CD4-positive, CD25-positive, alpha-beta regulatory T cell (primary cell): ENCODE measurements at regions not wholly inside any gene's neighbourhood (a gene's known extent, or its start where the extent isn't known, plus 50 kb on each side); places are given as distances from the start of the nearest gene placed in this dataset.
"Not testable (repeated sequence)": the region's sequence is repeated elsewhere in the genome, so short reads cannot be mapped to it uniquely, and the experiment has no call there.

Source experiments
- ATAC-seq, 2 donors: fragments of 150-1000 bp; cut with Tn5 transposase; one replicate each; pipeline ENCODE4 v1.10.0; 2021; ENCODE audit warnings: low read depth in 2 of 2, moderate number of reproducible peaks in 2 of 2, moderate library complexity in 1 of 2
- DNase-seq, 3 donors: peaks; one replicate each; pipeline versions ENCODE4 v3.0.0 to v3.0.0-alpha.2; 2012 to 2022; ENCODE audit warnings: mixed read lengths in 1 of 3
- H3K27ac ChIP-seq: one replicate; pipeline ENCODE4 v1.7.0; 2013; ENCODE audit warnings: mild to moderate bottlenecking, low read length; ENCODE audit not compliant: insufficient read depth, poor library complexity, severe bottlenecking
- H3K27me3 ChIP-seq: one replicate; pipeline ENCODE4 v1.7.0; 2013; ENCODE audit warnings: low read length; ENCODE audit not compliant: control insufficient read depth, insufficient read depth
- H3K36me3 ChIP-seq: one replicate; pipeline ENCODE4 v1.7.0; 2013; ENCODE audit warnings: mild to moderate bottlenecking, low read length, moderate library complexity; ENCODE audit not compliant: control insufficient read depth, insufficient read depth
- H3K4me1 ChIP-seq: 2 replicates; pipeline ENCODE4 v1.7.0; 2013; ENCODE audit warnings: mild to moderate bottlenecking, low read length; ENCODE audit not compliant: insufficient read depth, control insufficient read depth, poor library complexity, severe bottlenecking
- H3K4me3 ChIP-seq: one replicate; pipeline ENCODE4 v1.7.0; 2013; ENCODE audit warnings: low read depth, mild to moderate bottlenecking, low read length, moderate library complexity
- H3K9me3 ChIP-seq, 2 experiments: 1 replicate in 1 of 2; 2 replicates in 1 of 2; pipeline ENCODE4 v1.7.0; 2013; ENCODE audit warnings: low read length in 2 of 2, mild to moderate bottlenecking in 1 of 2, moderate library complexity in 1 of 2; ENCODE audit not compliant: control insufficient read depth in 2 of 2
- H3K27ac Mint-ChIP-seq, 3 donors: one replicate each; pipeline ENCODE4 v1.8.0; 2020 to 2022; ENCODE audit warnings: mild to moderate bottlenecking in 3 of 3, mixed read lengths in 3 of 3, moderate library complexity in 2 of 3
- H3K27me3 Mint-ChIP-seq: one replicate; pipeline ENCODE4 v1.8.0; 2022; ENCODE audit warnings: mild to moderate bottlenecking, mixed read lengths
- H3K36me3 Mint-ChIP-seq: one replicate; pipeline ENCODE4 v1.8.0; 2020; ENCODE audit warnings: mixed read lengths
- H3K4me1 Mint-ChIP-seq, 4 donors: one replicate each; pipeline ENCODE4 v1.8.0; 2020 to 2022; ENCODE audit warnings: mixed read lengths in 4 of 4, mild to moderate bottlenecking in 1 of 4
- H3K4me3 Mint-ChIP-seq, 4 donors: one replicate each; pipeline ENCODE4 v1.8.0; 2020 to 2022; ENCODE audit warnings: mild to moderate bottlenecking in 4 of 4, mixed read lengths in 4 of 4, moderate library complexity in 3 of 4
- H3K9me3 Mint-ChIP-seq, 7 donors: one replicate each; pipeline ENCODE4 v1.8.0; 2020 to 2022; ENCODE audit warnings: mixed read lengths in 7 of 7, mild to moderate bottlenecking in 3 of 7, moderate library complexity in 2 of 7

DNA sequence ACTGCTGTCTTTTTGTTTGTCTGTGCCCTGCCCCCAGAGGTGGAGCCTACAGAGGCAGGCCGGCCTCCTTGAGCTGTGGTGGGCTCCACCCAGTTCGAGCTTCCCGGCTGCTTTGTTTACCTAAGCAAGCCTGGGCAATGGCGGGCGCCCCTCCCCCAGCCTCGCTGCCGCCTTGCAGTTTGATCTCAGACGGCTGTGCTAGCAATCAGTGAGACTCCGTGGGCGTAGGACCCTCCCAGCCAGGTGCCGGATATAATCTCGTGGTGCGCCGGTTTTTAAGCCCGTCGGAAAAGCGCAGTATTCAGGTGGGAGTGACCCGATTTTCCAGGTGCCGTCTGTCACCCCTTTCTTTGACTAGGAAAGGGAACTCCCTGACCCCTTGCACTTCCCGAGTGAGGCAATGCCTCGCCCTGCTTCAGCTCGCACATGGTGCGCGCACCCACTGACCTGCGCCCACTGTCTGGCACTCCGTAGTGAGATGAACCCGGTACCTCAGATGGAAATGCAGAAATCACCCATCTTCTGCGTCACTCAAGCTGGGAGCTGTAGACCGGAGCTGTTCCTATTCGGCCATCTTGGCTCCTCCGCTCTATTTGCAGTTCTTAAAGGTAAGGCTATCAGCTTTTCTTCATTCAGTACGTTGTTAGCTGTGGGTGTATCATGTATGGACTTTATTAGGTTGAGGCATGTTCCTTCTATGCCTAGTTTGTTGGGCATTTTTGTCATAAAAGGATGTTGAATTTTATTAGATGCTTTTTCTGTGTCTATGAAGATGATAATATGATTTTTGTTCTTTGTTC lies 178.3 kb downstream of the CDCA7 start:
- not testable (repeated sequence) for H3K27me3 Mint-ChIP-seq, H3K36me3 ChIP-seq, H3K4me1 Mint-ChIP-seq, H3K4me3 ChIP-seq, H3K36me3 Mint-ChIP-seq, ATAC-seq, DNase-seq, H3K4me1 ChIP-seq, H3K9me3 ChIP-seq, H3K4me3 Mint-ChIP-seq, H3K9me3 Mint-ChIP-seq, H3K27ac ChIP-seq, H3K27ac Mint-ChIP-seq, H3K27me3 ChIP-seq

DNA sequence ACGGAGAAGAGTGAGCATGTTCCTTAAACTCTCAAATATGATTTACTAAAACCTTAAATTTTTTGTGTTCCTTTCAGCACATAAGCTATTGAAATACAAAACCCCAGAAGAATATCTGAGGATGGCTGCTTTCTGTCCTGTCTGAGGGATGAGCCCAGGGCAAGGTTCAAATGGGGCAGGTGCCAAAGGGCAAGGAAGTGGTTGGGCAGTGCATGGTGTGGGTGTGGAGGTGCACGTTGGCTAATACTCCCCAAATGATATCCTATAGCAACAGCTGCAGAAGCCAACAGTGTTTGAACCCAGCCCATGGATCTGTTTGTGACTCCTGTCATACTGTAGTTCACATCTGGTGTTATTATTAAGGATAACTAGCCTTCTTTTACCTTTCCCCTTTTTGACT lies 183.0 kb downstream of the CDCA7 start:
- H3K4me3 Mint-ChIP-seq = no peak overlapping the region

GRCh38 chr2:173539615-173540014 lies 184.9 kb downstream of the CDCA7 start:
- DNase-seq (no peak), ATAC-seq (no peak)
- H3K9me3 ChIP-seq = no peaks in the 10 kb centered on the region
- H3K36me3 ChIP-seq = no peaks in the 10 kb centered on the region
- Mint-ChIP-seq H3K9me3 (peaks cover 0 to 3% (median 0%) of the 10 kb centered on the region in 7 donors), H3K27ac (no peak overlapping the region), H3K36me3 (no peaks in the 10 kb centered on the region), H3K27me3 (no peaks in the 10 kb centered on the region), H3K4me3 (no peak overlapping the region), H3K4me1 (no peaks in the 10 kb centered on the region)
- H3K4me1 ChIP-seq = no peaks in the 10 kb centered on the region
- H3K4me3 ChIP-seq = no peak overlapping the region
- H3K27me3 ChIP-seq = peaks cover 4% of the 10 kb centered on the region
- H3K27ac ChIP-seq = no peak overlapping the region

More for the DNA sequence above, 183.0 kb downstream of the CDCA7 start:
- H3K4me1 ChIP-seq = no peaks in the 10 kb centered on the region
- no peak overlapping the region for H3K4me3 ChIP-seq
- peaks cover 0 to 3% (median 0%) of the 10 kb centered on the region in 7 donors for H3K9me3 Mint-ChIP-seq
- ATAC-seq = no peak
- no peaks in the 10 kb centered on the region for H3K4me1 Mint-ChIP-seq
- H3K27me3 Mint-ChIP-seq = no peaks in the 10 kb centered on the region
- H3K36me3 ChIP-seq = no peaks in the 10 kb centered on the region
- no peaks in the 10 kb centered on the region for H3K9me3 ChIP-seq
- H3K27me3 ChIP-seq = peaks cover 4% of the 10 kb centered on the region
- H3K27ac Mint-ChIP-seq = no peak overlapping the region
- H3K36me3 Mint-ChIP-seq = no peaks in the 10 kb centered on the region
- no peak overlapping the region for H3K27ac ChIP-seq
- DNase-seq = no peak

DNA sequence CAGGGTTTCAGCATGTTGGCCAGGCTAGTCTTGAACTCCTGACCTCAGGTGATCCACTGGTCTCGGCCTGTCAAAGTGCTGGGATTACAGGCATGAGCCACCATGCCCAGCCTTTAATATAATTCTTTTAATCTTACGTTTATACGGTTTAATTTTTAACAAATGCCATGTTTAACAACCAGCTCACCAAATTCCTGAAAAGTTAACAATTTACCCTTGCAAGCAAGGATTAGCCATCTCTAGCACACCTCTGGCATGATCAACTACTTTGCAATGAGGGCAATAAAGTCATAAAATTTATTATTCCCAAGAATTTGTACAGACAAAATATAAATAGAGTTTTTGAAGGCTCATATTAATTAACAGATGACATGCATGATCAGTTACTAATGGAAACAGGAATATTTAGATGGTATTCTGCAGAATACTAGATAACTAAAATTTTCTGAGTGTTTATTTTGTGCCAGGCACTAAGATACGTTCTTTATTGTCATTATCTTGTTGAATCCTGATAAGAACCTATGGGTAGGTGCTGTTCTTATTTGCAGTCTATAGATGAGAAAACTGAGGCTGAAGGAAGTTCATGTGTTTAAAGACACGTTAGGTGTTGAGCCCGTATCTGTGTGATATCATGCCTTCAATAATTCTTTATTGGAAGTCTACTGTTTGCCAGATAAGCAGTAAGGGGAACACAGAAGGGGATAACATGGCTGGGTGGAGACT lies 190.1 kb downstream of the CDCA7 start:
- Mint-ChIP-seq H3K27me3 (peaks cover 13% of the 10 kb centered on the region), H3K4me1 (no peaks in the 10 kb centered on the region), H3K4me3 (no peak overlapping the region), H3K27ac (no peak overlapping the region), H3K9me3 (peaks cover 0 to 5% (median 0%) of the 10 kb centered on the region in 7 donors), H3K36me3 (no peaks in the 10 kb centered on the region)
- no peaks in the 10 kb centered on the region for H3K36me3 ChIP-seq
- H3K4me1 ChIP-seq = no peaks in the 10 kb centered on the region
- H3K4me3 ChIP-seq = no peak overlapping the region
- DNase-seq (no peak), ATAC-seq (no peak)
- peaks cover 12% of the 10 kb centered on the region for H3K27me3 ChIP-seq
- no peak overlapping the region for H3K27ac ChIP-seq
- H3K9me3 ChIP-seq = no peaks in the 10 kb centered on the region

- Histone ChIP-seq H3K36me3 (no peaks in the 10 kb centered on the region), H3K9me3 (no peaks in the 10 kb centered on the region), H3K4me1 (no peaks in the 10 kb centered on the region), H3K27ac (no peak overlapping the region), H3K27me3 (peaks cover 12% of the 10 kb centered on the region), H3K4me3 (no peak overlapping the region)
- no peak for DNase-seq
- H3K27ac Mint-ChIP-seq = no peak overlapping the region
- H3K36me3 Mint-ChIP-seq = no peaks in the 10 kb centered on the region
- peaks cover 13% of the 10 kb centered on the region for H3K27me3 Mint-ChIP-seq
- no peak overlapping the region for H3K4me3 Mint-ChIP-seq
- peaks cover 0 to 5% (median 0%) of the 10 kb centered on the region in 7 donors for H3K9me3 Mint-ChIP-seq
- no peak for ATAC-seq
- no peaks in the 10 kb centered on the region for H3K4me1 Mint-ChIP-seq
Measured at GRCh38 chr2:173545364-173545763, 190.7 kb downstream of the CDCA7 start.

DNA sequence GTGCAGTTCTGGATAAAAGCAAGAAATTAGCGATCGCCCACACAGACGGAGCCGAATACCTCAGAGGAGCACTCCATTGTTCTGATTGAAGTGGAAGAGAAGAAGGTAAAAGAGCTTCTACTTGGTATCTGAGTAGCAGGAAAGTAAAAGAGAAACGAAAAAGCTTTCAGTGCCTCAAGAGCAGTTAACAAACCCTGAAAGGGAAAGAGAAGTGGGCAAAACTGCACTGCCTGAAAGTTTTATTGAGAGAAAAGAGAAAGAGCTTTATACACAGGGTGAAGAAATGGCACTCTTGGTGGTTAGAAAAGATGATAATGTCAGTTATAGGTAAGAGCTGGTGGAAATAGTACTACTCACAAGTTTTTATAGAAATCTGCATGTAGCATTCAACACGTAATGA lies 192.8 kb downstream of the CDCA7 start:
- DNase-seq = no peak
- no peak overlapping the region for H3K4me3 Mint-ChIP-seq

DNA sequence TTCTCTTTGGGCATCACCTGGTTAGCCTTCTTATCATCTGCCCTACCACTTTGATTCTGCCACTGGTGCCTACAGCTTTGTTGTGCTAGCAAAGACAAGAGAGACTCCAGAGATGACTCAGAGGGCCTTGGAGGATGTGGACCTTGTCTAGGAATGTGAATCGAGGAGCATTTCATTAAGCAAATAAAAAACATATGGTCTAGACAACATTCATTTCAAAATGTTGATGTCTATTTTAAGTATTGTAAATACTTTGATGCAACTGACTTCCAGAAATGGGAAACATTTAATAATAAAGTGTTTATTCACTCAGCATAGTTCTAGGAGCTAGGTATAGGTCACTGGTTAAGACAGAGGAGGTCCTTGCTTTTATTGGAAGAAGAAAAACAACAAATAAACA lies 195.5 kb downstream of the CDCA7 start:
- H3K4me1 Mint-ChIP-seq = no peaks in the 10 kb centered on the region
- H3K9me3 ChIP-seq = no peaks in the 10 kb centered on the region
- peak overlapping the region in 1 of 3 donors; percentile 40 for H3K27ac Mint-ChIP-seq
- H3K9me3 Mint-ChIP-seq = peaks cover 0 to 4% (median 3%) of the 10 kb centered on the region in 7 donors
- H3K4me1 ChIP-seq = no peaks in the 10 kb centered on the region
- no peaks in the 10 kb centered on the region for H3K36me3 Mint-ChIP-seq
- DNase-seq (no peak), ATAC-seq (no peak)
- no peak overlapping the region for H3K4me3 Mint-ChIP-seq
- peaks cover 13% of the 10 kb centered on the region for H3K27me3 Mint-ChIP-seq
- H3K27me3 ChIP-seq = peaks cover 11% of the 10 kb centered on the region
- no peak overlapping the region for H3K4me3 ChIP-seq
- no peak overlapping the region for H3K27ac ChIP-seq
- H3K36me3 ChIP-seq = no peaks in the 10 kb centered on the region

More for the DNA sequence above, 192.8 kb downstream of the CDCA7 start:
- Histone ChIP-seq H3K9me3 (no peaks in the 10 kb centered on the region), H3K27ac (no peak overlapping the region), H3K4me3 (no peak overlapping the region), H3K4me1 (no peaks in the 10 kb centered on the region), H3K36me3 (no peaks in the 10 kb centered on the region), H3K27me3 (peaks cover 12% of the 10 kb centered on the region)
- Mint-ChIP-seq H3K9me3 (peaks cover 0 to 5% (median 3%) of the 10 kb centered on the region in 7 donors), H3K4me1 (no peaks in the 10 kb centered on the region), H3K27me3 (peaks cover 13% of the 10 kb centered on the region), H3K36me3 (no peaks in the 10 kb centered on the region), H3K27ac (no peak overlapping the region)
- ATAC-seq = no peak
